ENCODE measurements at regions not wholly inside any gene's neighbourhood (a gene's known extent, or its start where the extent isn't known, plus 50 kb on each side); places are given as distances from the start of the nearest gene placed in this dataset.
A peak's percentile ranks its signal among the peaks of the same experiment; 100 is the strongest.

GRCh38 chrX:65610481-65610880 lies 57.0 kb upstream of the MSN start:
- Mint-ChIP-seq H3K4me1 (peaks cover 37% of the 10 kb centered on the region), H3K4me3 (no peak overlapping the region), H3K27ac (no peak overlapping the region), H3K27me3 (no peaks in the 10 kb centered on the region), H3K9me3 (peaks cover 0 to 4% of the 10 kb centered on the region in 2 donors)
- DNase-seq (no peak), ATAC-seq (no peak)

GRCh38 chrX:65610040-65610439 lies 57.4 kb upstream of the MSN start:
- no peak for DNase-seq
- H3K27ac Mint-ChIP-seq, result peak overlapping the region in 1 of 2 donors; percentile 61

GRCh38 chrX:65609237-65609636 lies 58.2 kb upstream of the MSN start:
- no peak overlapping the region for H3K4me3 Mint-ChIP-seq
- peaks cover 49% of the 10 kb centered on the region for H3K4me1 Mint-ChIP-seq
- no peak overlapping the region for H3K27ac Mint-ChIP-seq
- no peaks in the 10 kb centered on the region for H3K27me3 Mint-ChIP-seq
- no peak for ATAC-seq
- H3K9me3 Mint-ChIP-seq, result peaks cover 11 to 15% of the 10 kb centered on the region in 2 donors
- no peak for DNase-seq

More at GRCh38 chrX:65610040-65610439, 57.4 kb upstream of the MSN start:
- no peak for ATAC-seq
- no peaks in the 10 kb centered on the region for H3K27me3 Mint-ChIP-seq
- peak overlapping the region in 1 of 2 donors; percentile 44 for H3K4me3 Mint-ChIP-seq
- peaks cover 3 to 8% of the 10 kb centered on the region in 2 donors for H3K9me3 Mint-ChIP-seq
- H3K4me1 Mint-ChIP-seq, result peaks cover 42% of the 10 kb centered on the region

DNA sequence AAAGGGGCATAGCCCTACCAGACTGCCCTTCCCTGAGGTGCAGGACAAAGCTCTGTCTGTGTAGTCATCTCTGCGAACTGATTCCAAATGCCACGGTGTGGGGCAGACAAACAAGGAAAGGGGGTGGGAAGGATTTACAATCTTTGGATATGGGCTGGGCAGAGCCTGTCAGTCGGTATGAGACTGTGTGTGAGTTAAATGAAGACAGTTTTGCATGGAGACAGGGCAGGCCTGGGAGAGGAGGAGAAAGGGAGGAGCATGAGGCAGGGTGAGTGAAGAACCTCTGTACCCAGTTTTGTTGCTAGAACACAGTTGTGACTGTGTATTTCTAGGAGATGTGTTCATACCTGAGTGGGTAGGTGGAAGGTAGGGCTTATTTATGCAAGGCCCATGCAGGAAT lies 59.4 kb upstream of the MSN start:
- H3K27me3 Mint-ChIP-seq, result no peaks in the 10 kb centered on the region
- no peak for DNase-seq
- peaks cover 11 to 15% of the 10 kb centered on the region in 2 donors for H3K9me3 Mint-ChIP-seq

DNA sequence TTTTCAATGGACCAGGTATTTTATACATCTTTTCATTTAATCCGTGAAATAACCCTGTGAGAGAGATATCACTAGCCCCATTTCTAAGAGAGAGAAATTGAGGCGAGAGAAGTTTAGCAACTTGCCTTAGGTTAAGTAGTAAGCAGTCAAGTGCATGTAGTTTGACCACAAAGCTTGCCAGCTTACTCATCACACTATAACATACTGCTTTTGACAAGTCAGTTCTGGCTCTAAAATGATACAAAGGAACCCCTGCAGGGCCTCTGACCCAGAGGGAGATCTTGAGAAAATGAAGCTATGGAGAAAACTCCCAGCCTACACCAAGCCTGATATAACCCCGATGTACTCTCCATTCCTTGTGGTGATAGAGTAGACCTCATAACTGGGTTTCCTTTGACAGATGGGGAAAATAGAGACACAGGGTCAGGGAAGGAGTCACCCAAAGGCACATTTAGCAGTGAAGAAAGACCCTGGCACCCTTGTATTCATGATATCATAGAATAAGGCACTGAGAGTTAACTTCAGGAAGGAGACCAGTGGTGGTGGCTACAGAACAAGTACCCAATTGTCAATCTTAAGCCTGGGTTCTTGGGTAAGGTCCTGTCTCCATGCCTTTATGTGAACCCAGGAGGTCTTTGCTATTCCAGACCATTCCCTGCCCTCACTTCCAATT lies 60.2 kb upstream of the MSN start:
- ATAC-seq (peak; percentile 99), DNase-seq (peak in 1 of 2 donors; percentile 25)
- H3K27me3 Mint-ChIP-seq, result no peaks in the 10 kb centered on the region
- H3K4me1 Mint-ChIP-seq, result peaks cover 58% of the 10 kb centered on the region
- H3K4me3 Mint-ChIP-seq, result no peak overlapping the region
- peak overlapping the region in 1 of 2 donors; percentile 46 for H3K27ac Mint-ChIP-seq
- peaks cover 11 to 15% of the 10 kb centered on the region in 2 donors for H3K9me3 Mint-ChIP-seq

More for the DNA sequence above, 59.4 kb upstream of the MSN start:
- Mint-ChIP-seq H3K27ac (peak overlapping the region in 1 of 2 donors; percentile 92), H3K4me3 (peak overlapping the region in 1 of 2 donors; percentile 1), H3K4me1 (peaks cover 53% of the 10 kb centered on the region)
- no peak for ATAC-seq

- peaks cover 11 to 15% of the 10 kb centered on the region in 2 donors for H3K9me3 Mint-ChIP-seq
- peaks cover 72% of the 10 kb centered on the region for H3K4me1 Mint-ChIP-seq
- H3K4me3 Mint-ChIP-seq, result peak overlapping the region in 1 of 2 donors; percentile 55
- no peak for ATAC-seq
- H3K27me3 Mint-ChIP-seq, result no peaks in the 10 kb centered on the region
- peak overlapping the region; percentile 95 to 96 for H3K27ac Mint-ChIP-seq
- no peak for DNase-seq
Measured at GRCh38 chrX:65602221-65602560, 65.3 kb upstream of the MSN start.

- Mint-ChIP-seq H3K4me1 (peaks cover 70% of the 10 kb centered on the region), H3K9me3 (peaks cover 11 to 15% of the 10 kb centered on the region in 2 donors), H3K27ac (peak overlapping the region; percentile 95 to 96), H3K4me3 (peak overlapping the region; percentile 55 to 57), H3K27me3 (no peaks in the 10 kb centered on the region)
- DNase-seq, result peak in 1 of 2 donors; percentile 54
- ATAC-seq, result peak; percentile 85
Measured at GRCh38 chrX:65601530-65602220, 65.8 kb upstream of the MSN start.

GRCh38 chrX:65601126-65601525 lies 66.3 kb upstream of the MSN start:
- Mint-ChIP-seq H3K9me3 (peaks cover 11 to 15% of the 10 kb centered on the region in 2 donors), H3K4me3 (peak overlapping the region; percentile 55 to 57), H3K27ac (peak overlapping the region; percentile 95 to 96), H3K27me3 (no peaks in the 10 kb centered on the region), H3K4me1 (peaks cover 70% of the 10 kb centered on the region)
- DNase-seq, result peak in 1 of 2 donors; percentile 31
- ATAC-seq, result peak; percentile 80

DNA sequence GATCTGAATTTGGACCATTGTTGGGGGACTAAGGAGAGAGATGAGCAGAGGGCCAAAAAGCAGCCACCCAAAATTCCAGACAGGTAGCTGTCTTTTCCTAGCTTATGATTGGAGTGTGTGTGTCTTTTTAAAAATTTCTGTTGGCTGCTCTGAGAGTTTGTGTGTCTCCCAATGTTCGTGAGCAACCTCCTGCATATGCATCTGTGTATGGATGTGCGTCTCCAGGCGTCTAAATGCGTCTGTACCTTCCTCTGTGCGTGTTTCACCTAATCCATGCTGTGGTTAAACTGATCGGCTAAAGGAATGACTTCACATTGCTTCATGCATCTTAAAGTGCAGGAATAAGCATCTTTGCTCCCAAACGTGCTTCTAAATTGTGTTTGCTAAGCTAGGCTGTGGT lies 65.5 kb upstream of the LAS1L start:
- H3K27ac Mint-ChIP-seq, result peak overlapping the region in 1 of 2 donors; percentile 72
- peaks cover 70% of the 10 kb centered on the region for H3K4me1 Mint-ChIP-seq
- peak overlapping the region; percentile 42 to 71 for H3K4me3 Mint-ChIP-seq
- DNase-seq (no peak), ATAC-seq (no peak)
- H3K27me3 Mint-ChIP-seq, result no peaks in the 10 kb centered on the region
- H3K9me3 Mint-ChIP-seq, result peaks cover 7 to 9% of the 10 kb centered on the region in 2 donors

DNA sequence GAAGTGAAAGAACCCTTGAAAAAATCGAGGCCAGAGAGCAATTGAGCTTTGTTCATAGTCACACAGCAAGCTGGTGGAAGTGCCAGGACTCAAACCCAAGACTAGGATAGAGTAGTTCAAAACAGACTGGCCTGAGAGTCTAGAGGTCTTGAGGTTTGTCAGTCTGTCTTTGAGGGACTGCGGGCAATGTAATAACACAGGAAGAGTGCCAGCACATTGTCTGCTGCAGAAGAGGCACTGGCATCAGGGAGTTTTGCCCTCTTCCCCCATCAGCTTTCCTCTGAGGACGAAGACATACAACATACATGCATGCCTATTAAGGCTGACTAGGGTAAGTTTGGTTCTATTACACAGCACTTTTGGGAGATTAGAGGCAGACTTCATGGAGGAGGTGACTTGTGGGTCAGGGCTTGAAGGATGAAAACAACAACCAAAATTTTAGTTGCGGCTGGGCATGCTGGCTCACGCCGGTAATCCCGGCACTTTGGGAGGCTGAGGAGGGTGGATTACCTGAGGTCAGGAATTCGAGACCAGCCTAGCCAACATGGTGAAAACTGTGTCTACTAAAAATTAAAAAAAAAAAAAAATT lies 64.1 kb upstream of the LAS1L start:
- peak overlapping the region; percentile 73 to 86 for H3K4me3 Mint-ChIP-seq
- DNase-seq (peak in 1 of 2 donors; percentile 15), ATAC-seq (no peak)
- no peaks in the 10 kb centered on the region for H3K27me3 Mint-ChIP-seq
- no peaks in the 10 kb centered on the region for H3K9me3 Mint-ChIP-seq
- peaks cover 73% of the 10 kb centered on the region for H3K4me1 Mint-ChIP-seq
- H3K27ac Mint-ChIP-seq, result peak overlapping the region; percentile 84 to 96

DNA sequence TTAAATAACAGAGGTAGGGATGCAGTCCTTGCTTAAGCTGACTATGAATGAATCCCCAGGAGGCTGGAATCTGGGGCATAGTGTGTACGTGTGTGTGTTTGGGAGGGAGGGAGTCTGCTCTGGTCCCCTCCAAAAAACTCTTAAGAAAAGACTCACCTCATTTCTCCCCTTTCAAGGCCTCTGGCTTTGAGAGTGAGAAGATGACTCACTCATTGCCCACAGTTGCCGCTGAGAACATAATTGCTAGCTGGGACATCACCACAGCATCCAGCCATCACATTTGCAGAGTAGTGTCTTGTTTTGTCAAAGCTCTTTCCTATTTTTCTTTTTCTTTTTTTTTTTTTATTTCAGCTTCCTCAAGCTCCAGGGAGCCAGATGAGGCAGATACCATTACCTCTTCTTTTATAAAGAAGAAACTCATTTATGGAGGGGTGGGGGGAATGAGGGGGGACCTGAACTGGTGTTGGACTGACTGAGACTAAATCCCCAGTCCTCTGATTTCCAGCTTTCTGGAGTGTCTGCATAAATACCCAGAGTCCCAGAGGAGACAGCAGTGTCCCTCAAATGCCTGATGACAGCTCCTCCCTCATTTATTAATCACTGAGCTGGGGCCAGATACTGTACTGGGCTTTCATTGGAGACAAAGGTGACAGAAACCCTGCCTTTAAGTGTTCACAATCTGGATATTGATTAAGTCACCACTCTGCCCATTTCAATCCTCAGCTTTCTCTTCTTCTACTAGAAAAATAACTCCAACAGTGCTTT lies 61.9 kb upstream of the LAS1L start:
- H3K4me3 Mint-ChIP-seq, result peak overlapping the region; percentile 76 to 79
- no peaks in the 10 kb centered on the region for H3K9me3 Mint-ChIP-seq
- peaks cover 63% of the 10 kb centered on the region for H3K4me1 Mint-ChIP-seq
- H3K27ac Mint-ChIP-seq, result peak overlapping the region; percentile 86 to 96
- H3K27me3 Mint-ChIP-seq, result no peaks in the 10 kb centered on the region
- peak; percentile 42 to 67 for DNase-seq
- peak; percentile 69 for ATAC-seq

DNA sequence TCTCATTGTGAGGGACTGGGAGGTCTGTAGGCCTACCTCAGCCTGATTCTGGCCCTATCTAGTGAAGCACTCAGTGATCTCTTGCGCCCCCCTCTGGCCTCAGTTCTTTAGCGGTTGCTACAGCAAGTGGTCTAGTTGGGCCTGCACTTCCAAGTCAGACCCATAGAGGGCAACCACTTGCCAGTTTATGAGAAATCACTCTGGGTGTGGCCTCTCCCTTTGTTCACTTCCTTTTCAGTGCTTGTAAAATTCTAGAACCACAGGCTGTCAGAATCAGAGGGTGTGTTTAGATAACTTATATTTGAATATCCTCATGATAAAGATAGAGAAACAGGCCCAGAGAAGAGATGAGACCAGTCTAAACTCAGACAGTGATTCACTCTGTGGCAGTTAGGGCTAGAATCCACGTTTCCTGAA lies 60.9 kb upstream of the LAS1L start:
- Mint-ChIP-seq H3K27me3 (no peaks in the 10 kb centered on the region), H3K27ac (peak overlapping the region; percentile 96 to 97), H3K4me3 (peak overlapping the region; percentile 76 to 79), H3K4me1 (peaks cover 56% of the 10 kb centered on the region), H3K9me3 (no peaks in the 10 kb centered on the region)
- ATAC-seq, result peak; percentile 90
- peak; percentile 84 to 91 for DNase-seq

- DNase-seq (no peak), ATAC-seq (no peak)
- Mint-ChIP-seq H3K9me3 (no peaks in the 10 kb centered on the region), H3K27ac (no peak overlapping the region), H3K4me3 (no peak overlapping the region), H3K4me1 (peaks cover 22% of the 10 kb centered on the region), H3K27me3 (no peaks in the 10 kb centered on the region)
Measured at GRCh38 chrX:65591206-65591605, 56.6 kb upstream of the LAS1L start.

DNA sequence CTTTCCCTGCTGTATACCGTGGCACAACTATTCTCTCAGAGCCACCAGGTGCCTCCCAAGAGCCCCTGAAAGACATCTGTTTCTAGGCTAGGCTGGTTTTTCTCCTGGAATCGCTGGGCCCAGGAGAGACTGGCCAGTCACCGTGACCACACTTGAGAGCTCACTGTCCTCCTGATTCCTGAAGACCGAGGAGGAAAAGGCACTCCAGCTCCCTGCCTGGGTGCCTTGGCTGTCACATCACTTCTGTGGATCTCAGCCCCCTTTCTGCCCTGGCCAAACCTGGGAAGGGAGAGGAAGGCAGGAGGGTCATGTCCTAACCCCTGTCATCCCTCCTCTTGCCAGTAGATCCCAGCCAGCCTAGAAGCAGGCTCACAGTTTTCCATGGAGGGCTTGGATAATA lies 54.7 kb upstream of the LAS1L start:
- ATAC-seq (no peak), DNase-seq (no peak)
- Mint-ChIP-seq H3K9me3 (no peaks in the 10 kb centered on the region), H3K27me3 (no peaks in the 10 kb centered on the region), H3K4me1 (peaks cover 9% of the 10 kb centered on the region), H3K27ac (no peak overlapping the region), H3K4me3 (no peak overlapping the region)

DNA sequence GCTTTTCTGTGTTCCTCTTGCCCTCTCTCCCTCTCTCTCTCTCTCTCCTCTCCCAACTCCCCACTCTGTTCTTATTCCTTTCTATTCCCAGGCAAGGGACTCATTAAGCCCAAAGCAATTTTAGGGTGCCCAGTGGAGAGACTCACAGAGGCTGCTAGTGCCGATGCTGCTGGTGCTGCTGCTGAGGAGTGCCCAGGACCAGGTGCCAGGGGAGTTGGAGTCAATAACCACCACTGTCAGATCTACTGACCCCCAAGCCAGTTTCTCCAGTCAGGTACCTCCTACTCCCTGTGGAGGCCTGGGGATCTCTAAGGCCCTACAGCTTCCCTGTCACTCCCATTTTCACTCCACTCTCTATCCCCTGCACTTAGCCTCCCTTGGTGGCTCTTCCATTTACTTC lies 54.2 kb upstream of the LAS1L start:
- Mint-ChIP-seq H3K27ac (no peak overlapping the region), H3K4me1 (peaks cover 4% of the 10 kb centered on the region), H3K4me3 (no peak overlapping the region), H3K27me3 (no peaks in the 10 kb centered on the region), H3K9me3 (no peaks in the 10 kb centered on the region)
- ATAC-seq, result no peak
- no peak for DNase-seq
